ENCODE measurements at regions not wholly inside any gene's neighbourhood (a gene's known extent, or its start where the extent isn't known, plus 50 kb on each side); places are given as distances from the start of the nearest gene placed in this dataset.

GRCh38 chr15:95868970-95869369 lies 461.5 kb upstream of the NR2F2 start:
- no peak for DNase-seq (ENCODE audit: low read depth, low spot score)
- Histone ChIP-seq H3K36me3 (ENCODE audit: control insufficient read depth in 2 of 2, extremely low read depth in 1 of 2, insufficient read depth in 2 of 2, low read length in 2 of 2) (no peaks in the 10 kb centered on the region), H2AFZ (ENCODE audit: control insufficient read depth, low read length) (no peak overlapping the region), H3K4me2 (ENCODE audit: control insufficient read depth, extremely low read depth, insufficient read depth, low read depth, low read length) (no peak overlapping the region), H3K9ac (ENCODE audit: control insufficient read depth, extremely low read depth, insufficient read depth, low read length) (no peak overlapping the region), H3K27ac (ENCODE audit: control insufficient read depth, insufficient read depth, low read length) (no peak overlapping the region), H3K4me3 (ENCODE audit: control insufficient read depth in 2 of 3, extremely low read depth in 1 of 3, insufficient read depth in 2 of 3, low read depth in 1 of 3, low read length in 3 of 3) (no peak overlapping the region), H3K9me3 (ENCODE audit: control insufficient read depth, low read depth, low read length) (no peaks in the 10 kb centered on the region), H3K79me2 (ENCODE audit: control insufficient read depth, insufficient read depth, low read length) (no peaks in the 10 kb centered on the region), H3K9me1 (ENCODE audit: control insufficient read depth, extremely low read depth, insufficient read depth, low read length) (no peaks in the 10 kb centered on the region), H3K27me3 (ENCODE audit: control insufficient read depth, extremely low read depth, insufficient read depth, low read length) (no peaks in the 10 kb centered on the region), H3K4me1 (ENCODE audit: control insufficient read depth, extremely low read depth, insufficient read depth, low read length) (no peaks in the 10 kb centered on the region), H4K20me1 (ENCODE audit: control insufficient read depth, extremely low read depth, insufficient read depth, low read length) (no peaks in the 10 kb centered on the region)
- dilution Hi-C loops (cut with MboI; ENCODE audit: extremely low pct_ligation_motif_present, low sequenced_read_pairs): no loop called here
- no peak for FAIRE-seq
- TF ChIP-seq EZH2 (IDR thresholded peaks at IDR 0.05; ENCODE audit: low read length) (no peak), CTCF (optimal IDR thresholded peaks at IDR 0.05 in 1 of 3, IDR thresholded peaks at IDR 0.05 in 1 of 3, conservative IDR thresholded peaks at IDR 0.05 in 1 of 3; ENCODE audit: extremely low read depth in 1 of 3, insufficient read depth in 2 of 3, low read length in 3 of 3) (no peak)

GRCh38 chr15:95869920-95870319 lies 460.6 kb upstream of the NR2F2 start:
- Histone ChIP-seq H3K4me2 (ENCODE audit: control insufficient read depth, extremely low read depth, insufficient read depth, low read depth, low read length) (no peak overlapping the region), H4K20me1 (ENCODE audit: control insufficient read depth, extremely low read depth, insufficient read depth, low read length) (no peaks in the 10 kb centered on the region), H3K9ac (ENCODE audit: control insufficient read depth, extremely low read depth, insufficient read depth, low read length) (no peak overlapping the region), H3K9me3 (ENCODE audit: control insufficient read depth, low read depth, low read length) (no peaks in the 10 kb centered on the region), H3K4me1 (ENCODE audit: control insufficient read depth, extremely low read depth, insufficient read depth, low read length) (no peaks in the 10 kb centered on the region), H3K27me3 (ENCODE audit: control insufficient read depth, extremely low read depth, insufficient read depth, low read length) (no peaks in the 10 kb centered on the region), H3K9me1 (ENCODE audit: control insufficient read depth, extremely low read depth, insufficient read depth, low read length) (no peaks in the 10 kb centered on the region), H2AFZ (ENCODE audit: control insufficient read depth, low read length) (no peak overlapping the region), H3K27ac (ENCODE audit: control insufficient read depth, insufficient read depth, low read length) (no peak overlapping the region), H3K79me2 (ENCODE audit: control insufficient read depth, insufficient read depth, low read length) (no peaks in the 10 kb centered on the region), H3K4me3 (ENCODE audit: control insufficient read depth in 2 of 3, extremely low read depth in 1 of 3, insufficient read depth in 2 of 3, low read depth in 1 of 3, low read length in 3 of 3) (no peak overlapping the region), H3K36me3 (ENCODE audit: control insufficient read depth in 2 of 2, extremely low read depth in 1 of 2, insufficient read depth in 2 of 2, low read length in 2 of 2) (no peaks in the 10 kb centered on the region)
- TF ChIP-seq EZH2 (IDR thresholded peaks at IDR 0.05; ENCODE audit: low read length) (no peak), CTCF (optimal IDR thresholded peaks at IDR 0.05 in 1 of 3, IDR thresholded peaks at IDR 0.05 in 1 of 3, conservative IDR thresholded peaks at IDR 0.05 in 1 of 3; ENCODE audit: extremely low read depth in 1 of 3, insufficient read depth in 2 of 3, low read length in 3 of 3) (no peak)
- DNase-seq (ENCODE audit: low read depth, low spot score) (no peak), FAIRE-seq (no peak)
- dilution Hi-C loops (cut with MboI; ENCODE audit: extremely low pct_ligation_motif_present, low sequenced_read_pairs): no loop called here

Data from keratinocyte (primary cell).